ENCODE measurements at regions not wholly inside any gene's neighbourhood (a gene's known extent, or its start where the extent isn't known, plus 50 kb on each side); places are given as distances from the start of the nearest gene placed in this dataset.

- Histone ChIP-seq H3K27me3 (ENCODE audit: control insufficient read depth, extremely low read depth, insufficient read depth, low read length) (no peaks in the 10 kb centered on the region), H3K79me2 (ENCODE audit: control insufficient read depth, insufficient read depth, low read length) (no peaks in the 10 kb centered on the region), H3K36me3 (ENCODE audit: control insufficient read depth in 2 of 2, extremely low read depth in 1 of 2, insufficient read depth in 2 of 2, low read length in 2 of 2) (no peaks in the 10 kb centered on the region), H3K4me1 (ENCODE audit: control insufficient read depth, extremely low read depth, insufficient read depth, low read length) (peaks cover 7% of the 10 kb centered on the region), H3K27ac (ENCODE audit: control insufficient read depth, insufficient read depth, low read length) (no peak overlapping the region), H3K9me3 (ENCODE audit: control insufficient read depth, low read depth, low read length) (no peaks in the 10 kb centered on the region), H3K4me2 (ENCODE audit: control insufficient read depth, extremely low read depth, insufficient read depth, low read depth, low read length) (no peak overlapping the region), H4K20me1 (ENCODE audit: control insufficient read depth, extremely low read depth, insufficient read depth, low read length) (no peaks in the 10 kb centered on the region), H3K9ac (ENCODE audit: control insufficient read depth, extremely low read depth, insufficient read depth, low read length) (no peak overlapping the region), H2AFZ (ENCODE audit: control insufficient read depth, low read length) (no peak overlapping the region), H3K9me1 (ENCODE audit: control insufficient read depth, extremely low read depth, insufficient read depth, low read length) (no peaks in the 10 kb centered on the region), H3K4me3 (ENCODE audit: control insufficient read depth in 2 of 3, extremely low read depth in 1 of 3, insufficient read depth in 2 of 3, low read depth in 1 of 3, low read length in 3 of 3) (no peak overlapping the region)
- TF ChIP-seq EZH2 (IDR thresholded peaks at IDR 0.05; ENCODE audit: low read length): no peak
- no peak for TF ChIP-seq CTCF (optimal IDR thresholded peaks at IDR 0.05 in 1 of 3, IDR thresholded peaks at IDR 0.05 in 1 of 3, conservative IDR thresholded peaks at IDR 0.05 in 1 of 3; ENCODE audit: extremely low read depth in 1 of 3, insufficient read depth in 2 of 3, low read length in 3 of 3)
- no peak for FAIRE-seq
- dilution Hi-C loops (cut with MboI; ENCODE audit: extremely low pct_ligation_motif_present, low sequenced_read_pairs): no loop called here
- no peak for DNase-seq (ENCODE audit: low read depth, low spot score)
These were observed 77.4 kb upstream of the TMPO start for GRCh38 chr12:98437806-98438595.

- Histone ChIP-seq H3K4me1 (ENCODE audit: control insufficient read depth, extremely low read depth, insufficient read depth, low read length) (peaks cover 7% of the 10 kb centered on the region), H4K20me1 (ENCODE audit: control insufficient read depth, extremely low read depth, insufficient read depth, low read length) (no peaks in the 10 kb centered on the region), H3K27ac (ENCODE audit: control insufficient read depth, insufficient read depth, low read length) (no peak overlapping the region), H3K9me3 (ENCODE audit: control insufficient read depth, low read depth, low read length) (no peaks in the 10 kb centered on the region), H3K36me3 (ENCODE audit: control insufficient read depth in 2 of 2, extremely low read depth in 1 of 2, insufficient read depth in 2 of 2, low read length in 2 of 2) (no peaks in the 10 kb centered on the region), H2AFZ (ENCODE audit: control insufficient read depth, low read length) (no peak overlapping the region), H3K9ac (ENCODE audit: control insufficient read depth, extremely low read depth, insufficient read depth, low read length) (no peak overlapping the region), H3K4me2 (ENCODE audit: control insufficient read depth, extremely low read depth, insufficient read depth, low read depth, low read length) (no peak overlapping the region), H3K27me3 (ENCODE audit: control insufficient read depth, extremely low read depth, insufficient read depth, low read length) (no peaks in the 10 kb centered on the region), H3K79me2 (ENCODE audit: control insufficient read depth, insufficient read depth, low read length) (no peaks in the 10 kb centered on the region), H3K9me1 (ENCODE audit: control insufficient read depth, extremely low read depth, insufficient read depth, low read length) (no peaks in the 10 kb centered on the region), H3K4me3 (ENCODE audit: control insufficient read depth in 2 of 3, extremely low read depth in 1 of 3, insufficient read depth in 2 of 3, low read depth in 1 of 3, low read length in 3 of 3) (no peak overlapping the region)
- dilution Hi-C loops (cut with MboI; ENCODE audit: extremely low pct_ligation_motif_present, low sequenced_read_pairs): no loop called here
- FAIRE-seq: no peak
- no peak for TF ChIP-seq CTCF (optimal IDR thresholded peaks at IDR 0.05 in 1 of 3, IDR thresholded peaks at IDR 0.05 in 1 of 3, conservative IDR thresholded peaks at IDR 0.05 in 1 of 3; ENCODE audit: extremely low read depth in 1 of 3, insufficient read depth in 2 of 3, low read length in 3 of 3)
- TF ChIP-seq EZH2 (IDR thresholded peaks at IDR 0.05; ENCODE audit: low read length): no peak
- DNase-seq (ENCODE audit: low read depth, low spot score): no peak
These were observed 76.6 kb upstream of the TMPO start for GRCh38 chr12:98438656-98439230.

All from keratinocyte (primary cell).